ENCODE measurements at regions not wholly inside any gene's neighbourhood (a gene's known extent, or its start where the extent isn't known, plus 50 kb on each side); places are given as distances from the start of the nearest gene placed in this dataset.

DNA sequence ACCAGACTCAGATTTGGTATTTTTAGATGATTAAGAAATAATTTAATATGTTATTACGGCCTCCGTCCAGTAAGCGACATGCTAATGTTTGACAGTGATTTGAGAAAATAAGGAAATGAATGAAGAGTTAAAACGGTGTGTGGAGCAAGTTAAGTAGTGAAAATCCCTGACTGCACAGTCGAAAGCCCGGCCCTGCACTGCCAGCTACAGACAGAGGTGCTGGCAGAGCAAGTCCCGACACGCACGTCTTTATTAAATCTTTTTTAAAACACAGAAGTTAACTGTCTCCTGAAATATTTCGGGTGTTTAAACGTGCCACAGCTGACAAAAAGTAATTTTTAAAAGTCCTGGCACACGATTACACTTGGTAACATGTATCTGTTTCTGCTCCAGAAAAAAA lies 293.4 kb upstream of the RNF32 start:
- Histone ChIP-seq H3K9me3 (no peaks in the 10 kb centered on the region), H3K27ac (no peak overlapping the region), H3K4me3 (peak overlapping the region in 2 of 3 donors; percentile 34 to 41), H3K4me1 (no peaks in the 10 kb centered on the region), H3K36me3 (no peaks in the 10 kb centered on the region), H3K27me3 (no peaks in the 10 kb centered on the region)
- peak in 1 of 2 donors; percentile 55 for DNase-seq (ENCODE audit: low spot score in 2 of 2)
- intact Hi-C loops (cut with DNase I; ENCODE audit: low total_unique reads) = loop anchor here (5.0 kb wide), 1 partner anchor 1705 kb away; no protein-coding TSS in a partner anchor
- no peak for TF ChIP-seq POLR2AphosphoS5 (IDR thresholded peaks at IDR 0.05)
- TF ChIP-seq, protein P1, sequence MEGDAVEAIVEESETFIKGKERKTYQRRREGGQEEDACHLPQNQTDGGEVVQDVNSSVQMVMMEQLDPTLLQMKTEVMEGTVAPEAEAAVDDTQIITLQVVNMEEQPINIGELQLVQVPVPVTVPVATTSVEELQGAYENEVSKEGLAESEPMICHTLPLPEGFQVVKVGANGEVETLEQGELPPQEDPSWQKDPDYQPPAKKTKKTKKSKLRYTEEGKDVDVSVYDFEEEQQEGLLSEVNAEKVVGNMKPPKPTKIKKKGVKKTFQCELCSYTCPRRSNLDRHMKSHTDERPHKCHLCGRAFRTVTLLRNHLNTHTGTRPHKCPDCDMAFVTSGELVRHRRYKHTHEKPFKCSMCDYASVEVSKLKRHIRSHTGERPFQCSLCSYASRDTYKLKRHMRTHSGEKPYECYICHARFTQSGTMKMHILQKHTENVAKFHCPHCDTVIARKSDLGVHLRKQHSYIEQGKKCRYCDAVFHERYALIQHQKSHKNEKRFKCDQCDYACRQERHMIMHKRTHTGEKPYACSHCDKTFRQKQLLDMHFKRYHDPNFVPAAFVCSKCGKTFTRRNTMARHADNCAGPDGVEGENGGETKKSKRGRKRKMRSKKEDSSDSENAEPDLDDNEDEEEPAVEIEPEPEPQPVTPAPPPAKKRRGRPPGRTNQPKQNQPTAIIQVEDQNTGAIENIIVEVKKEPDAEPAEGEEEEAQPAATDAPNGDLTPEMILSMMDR (IDR thresholded peaks at IDR 0.05) = no peak
- no peak for TF ChIP-seq POLR2A (IDR thresholded peaks at IDR 0.05)

DNA sequence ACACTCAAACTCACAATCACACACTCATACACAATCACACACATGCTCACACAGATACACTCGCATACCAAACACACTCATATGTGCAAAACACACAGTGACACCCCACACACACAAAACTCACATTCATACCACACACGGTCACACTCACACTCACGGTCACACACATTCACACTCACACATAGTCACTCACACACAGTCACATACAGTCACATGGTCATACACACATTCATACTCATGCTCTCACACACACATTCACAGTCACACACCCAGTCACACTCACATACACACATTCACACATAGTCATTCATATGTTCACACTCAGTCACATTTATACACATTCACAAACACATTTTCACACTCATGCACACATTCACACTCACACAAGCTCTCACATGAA lies 296.0 kb upstream of the RNF32 start:
- no peaks in the 10 kb centered on the region for H3K9me3 ChIP-seq
- intact Hi-C loops (cut with DNase I; ENCODE audit: low total_unique reads) = no loop called here
- H3K36me3 ChIP-seq = no peaks in the 10 kb centered on the region
- TF ChIP-seq POLR2AphosphoS5 (IDR thresholded peaks at IDR 0.05) = no peak
- TF ChIP-seq POLR2A (IDR thresholded peaks at IDR 0.05) = no peak
- TF ChIP-seq, protein P1 (IDR thresholded peaks at IDR 0.05) = no peak
- H3K27me3 ChIP-seq = no peaks in the 10 kb centered on the region
- no peak for DNase-seq (ENCODE audit: low spot score in 2 of 2)
- H3K27ac ChIP-seq = no peak overlapping the region
- H3K4me3 ChIP-seq = no peak overlapping the region
- H3K4me1 ChIP-seq = no peaks in the 10 kb centered on the region

DNA sequence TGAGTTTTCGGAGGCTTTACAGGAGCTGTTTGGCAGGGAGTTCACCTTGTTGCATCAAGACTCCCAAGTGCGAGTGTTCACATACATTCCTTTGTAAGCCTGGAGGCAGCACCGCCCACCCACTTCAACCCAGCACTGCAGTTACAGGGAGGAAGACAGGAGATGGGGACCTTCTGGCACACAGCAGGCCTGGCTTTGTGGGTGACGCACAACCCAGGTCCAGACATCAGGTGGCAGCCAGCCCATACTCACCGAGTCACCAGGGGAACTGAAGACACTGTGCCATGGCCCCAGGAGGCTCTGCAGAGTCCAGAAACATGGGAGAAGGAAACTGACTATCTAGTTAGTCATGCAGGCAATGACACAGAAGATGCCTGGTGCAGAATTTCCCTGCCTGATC lies 305.9 kb upstream of the RNF32 start:
- intact Hi-C loops (cut with DNase I; ENCODE audit: low total_unique reads) = no loop called here
- no peak overlapping the region for H3K27ac ChIP-seq
- no peaks in the 10 kb centered on the region for H3K36me3 ChIP-seq
- no peak overlapping the region for H3K4me3 ChIP-seq
- H3K4me1 ChIP-seq = no peaks in the 10 kb centered on the region
- TF ChIP-seq, protein P1 (IDR thresholded peaks at IDR 0.05) = no peak
- TF ChIP-seq POLR2AphosphoS5 (IDR thresholded peaks at IDR 0.05) (no peak), POLR2A (IDR thresholded peaks at IDR 0.05) (no peak)
- H3K9me3 ChIP-seq = no peaks in the 10 kb centered on the region
- no peaks in the 10 kb centered on the region for H3K27me3 ChIP-seq
- DNase-seq (ENCODE audit: low spot score in 2 of 2) = peak in 1 of 2 donors; percentile 51

DNA sequence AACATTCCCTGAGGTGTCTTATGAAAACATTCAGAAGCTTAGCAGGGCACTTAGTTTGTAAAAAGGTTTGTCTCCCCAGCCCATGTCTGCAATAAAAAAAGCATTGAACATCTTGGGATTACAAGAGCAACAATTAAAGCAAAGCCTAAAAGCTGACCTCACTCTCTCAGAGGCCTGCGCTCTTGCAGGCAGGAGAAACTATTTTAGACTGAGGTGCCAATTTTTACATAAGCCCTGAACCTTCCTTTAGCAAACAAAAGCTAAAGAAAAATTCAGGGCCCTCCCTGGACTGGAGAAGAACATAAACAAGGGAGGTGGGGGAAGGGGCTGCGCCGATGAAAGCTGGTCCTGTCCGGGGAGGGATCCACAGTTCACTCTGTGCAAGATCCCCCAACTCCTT lies 312.7 kb upstream of the RNF32 start:
- Histone ChIP-seq H3K9me3 (no peaks in the 10 kb centered on the region), H3K27ac (no peak overlapping the region), H3K4me1 (no peaks in the 10 kb centered on the region), H3K4me3 (no peak overlapping the region), H3K36me3 (no peaks in the 10 kb centered on the region), H3K27me3 (no peaks in the 10 kb centered on the region)
- intact Hi-C loops (cut with DNase I; ENCODE audit: low total_unique reads) = loop anchor here (10.0 kb wide), 1 partner anchor 1907 kb away; no protein-coding TSS in a partner anchor
- no peak for DNase-seq (ENCODE audit: low spot score in 2 of 2)
- TF ChIP-seq, protein P1 (IDR thresholded peaks at IDR 0.05) = no peak
- TF ChIP-seq POLR2AphosphoS5 (IDR thresholded peaks at IDR 0.05) = no peak
- TF ChIP-seq POLR2A (IDR thresholded peaks at IDR 0.05) = no peak

DNA sequence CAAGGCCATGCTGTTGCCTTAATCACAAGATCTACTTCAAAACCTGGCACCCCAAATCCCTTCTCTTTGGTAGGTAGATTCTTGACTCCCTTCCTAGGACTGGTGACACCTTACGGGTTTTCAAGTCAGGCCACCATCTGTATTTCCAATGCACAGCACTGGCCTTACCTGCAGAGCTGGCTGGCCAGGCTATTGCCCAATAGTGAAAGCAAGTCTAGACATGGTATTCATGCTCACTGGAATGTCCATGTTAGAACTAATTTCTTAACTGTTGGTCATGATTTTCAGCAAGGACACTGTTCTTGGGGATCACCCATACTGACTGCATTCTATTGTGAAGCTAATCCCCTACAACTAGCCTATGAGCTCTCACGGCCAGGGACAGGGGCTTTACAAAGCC lies 313.1 kb upstream of the RNF32 start:
- Histone ChIP-seq H3K36me3 (no peaks in the 10 kb centered on the region), H3K27me3 (no peaks in the 10 kb centered on the region), H3K4me3 (no peak overlapping the region), H3K9me3 (no peaks in the 10 kb centered on the region), H3K4me1 (no peaks in the 10 kb centered on the region), H3K27ac (no peak overlapping the region)
- intact Hi-C loops (cut with DNase I; ENCODE audit: low total_unique reads) = loop anchor here (10.0 kb wide), 1 partner anchor 1907 kb away; no protein-coding TSS in a partner anchor
- TF ChIP-seq POLR2AphosphoS5 (IDR thresholded peaks at IDR 0.05) = no peak
- no peak for TF ChIP-seq POLR2A (IDR thresholded peaks at IDR 0.05)
- TF ChIP-seq, protein P1 (IDR thresholded peaks at IDR 0.05) = no peak
- peak in 1 of 2 donors; percentile 53 for DNase-seq (ENCODE audit: low spot score in 2 of 2)

All from breast epithelium (tissue), 4 donors.